ENCODE measurements at regions not wholly inside any gene's neighbourhood (a gene's known extent, or its start where the extent isn't known, plus 50 kb on each side); places are given as distances from the start of the nearest gene placed in this dataset.

DNA sequence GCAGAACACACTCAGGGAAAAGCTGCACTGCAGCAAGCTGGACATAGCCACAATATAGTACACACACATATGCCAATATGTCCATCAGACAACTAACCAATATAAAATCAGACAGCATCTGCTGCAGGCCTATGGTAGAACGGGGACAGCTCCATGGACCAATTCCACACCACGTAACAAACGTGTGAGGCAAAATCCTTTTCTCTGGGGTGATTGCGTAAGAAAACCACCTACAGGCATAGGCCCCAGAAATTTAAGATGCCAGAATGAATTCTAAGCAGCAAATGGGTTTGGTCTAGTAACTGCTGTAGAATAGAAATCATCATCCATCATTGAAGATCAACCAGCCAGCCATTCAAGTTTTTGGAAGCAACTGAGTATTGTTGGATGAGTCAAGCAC is 368.9 kb upstream of the TMPO start:
- TF ChIP-seq, protein P1, sequence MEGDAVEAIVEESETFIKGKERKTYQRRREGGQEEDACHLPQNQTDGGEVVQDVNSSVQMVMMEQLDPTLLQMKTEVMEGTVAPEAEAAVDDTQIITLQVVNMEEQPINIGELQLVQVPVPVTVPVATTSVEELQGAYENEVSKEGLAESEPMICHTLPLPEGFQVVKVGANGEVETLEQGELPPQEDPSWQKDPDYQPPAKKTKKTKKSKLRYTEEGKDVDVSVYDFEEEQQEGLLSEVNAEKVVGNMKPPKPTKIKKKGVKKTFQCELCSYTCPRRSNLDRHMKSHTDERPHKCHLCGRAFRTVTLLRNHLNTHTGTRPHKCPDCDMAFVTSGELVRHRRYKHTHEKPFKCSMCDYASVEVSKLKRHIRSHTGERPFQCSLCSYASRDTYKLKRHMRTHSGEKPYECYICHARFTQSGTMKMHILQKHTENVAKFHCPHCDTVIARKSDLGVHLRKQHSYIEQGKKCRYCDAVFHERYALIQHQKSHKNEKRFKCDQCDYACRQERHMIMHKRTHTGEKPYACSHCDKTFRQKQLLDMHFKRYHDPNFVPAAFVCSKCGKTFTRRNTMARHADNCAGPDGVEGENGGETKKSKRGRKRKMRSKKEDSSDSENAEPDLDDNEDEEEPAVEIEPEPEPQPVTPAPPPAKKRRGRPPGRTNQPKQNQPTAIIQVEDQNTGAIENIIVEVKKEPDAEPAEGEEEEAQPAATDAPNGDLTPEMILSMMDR (IDR thresholded peaks at IDR 0.05), result no peak
- WGBS (ENCODE audit: insufficient coverage), result 86% methylated on average over 1 of the region's 4 CpGs
- Mint-ChIP-seq H3K27me3 (ENCODE audit: low read depth in 3 of 3) (peaks cover 0 to 3% (median 0%) of the 10 kb centered on the region in 3 donors), H3K9me3 (peaks cover 0 to 4% (median 0%) of the 10 kb centered on the region in 7 donors), H3K36me3 (no peaks in the 10 kb centered on the region), H3K4me1 (no peaks in the 10 kb centered on the region), H3K4me3 (no peak overlapping the region), H3K27ac (no peak overlapping the region)
- Histone ChIP-seq H3K27me3 (ENCODE audit: control insufficient read depth in 2 of 2, insufficient read depth in 2 of 2, low read length in 2 of 2) (no peaks in the 10 kb centered on the region), H3K79me2 (ENCODE audit: insufficient read depth, low read length) (no peaks in the 10 kb centered on the region), H3K36me3 (replicated peaks in 1 of 2; ENCODE audit: control insufficient read depth in 1 of 2, insufficient read depth in 2 of 2, low read length in 2 of 2) (no peaks in the 10 kb centered on the region), H3K27ac (ENCODE audit: low read depth in 1 of 2, low read length in 2 of 2) (no peak overlapping the region), H3K9me3 (replicated peaks in 1 of 2; ENCODE audit: control insufficient read depth in 1 of 2, insufficient read depth in 1 of 2, low read length in 2 of 2) (no peaks in the 10 kb centered on the region), H4K20me1 (ENCODE audit: insufficient read depth, low read length) (no peaks in the 10 kb centered on the region), H3K9ac (ENCODE audit: insufficient read depth, low read length, poor library complexity, severe bottlenecking) (no peak overlapping the region), H3K4me3 (replicated peaks in 1 of 3; ENCODE audit: low read depth in 2 of 3, low read length in 3 of 3) (no peak overlapping the region), H3K4me2 (replicated peaks; ENCODE audit: extremely low read depth, low read length, poor library complexity, severe bottlenecking) (no peak overlapping the region), H3K4me1 (ENCODE audit: control insufficient read depth in 1 of 2, insufficient read depth in 2 of 2, low read length in 2 of 2) (no peaks in the 10 kb centered on the region), H2AFZ (ENCODE audit: insufficient read depth, low read depth, low read length, poor library complexity, severe bottlenecking) (no peak overlapping the region)
- intact Hi-C loops (cut with micrococcal nuclease), result no loop called here
- no peak for DNase-seq

DNA sequence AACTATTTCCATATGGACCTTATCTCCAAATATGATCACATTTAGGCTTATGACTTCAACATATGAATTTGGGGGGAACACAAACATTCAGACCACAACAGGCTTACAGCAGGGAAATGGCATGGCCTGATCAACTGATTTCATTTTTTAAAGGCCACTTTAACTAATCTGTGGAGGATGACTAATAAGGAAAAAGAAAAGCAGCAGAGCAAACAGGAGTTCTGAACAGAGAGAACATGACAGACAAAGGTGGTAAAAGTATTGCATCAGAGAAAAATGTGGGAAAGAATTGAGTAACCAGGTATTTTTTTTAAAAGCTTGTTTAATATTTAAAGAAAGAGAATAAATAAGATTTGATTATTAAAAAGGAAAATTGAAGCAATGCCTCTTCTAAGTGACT is 366.1 kb upstream of the TMPO start:
- peaks cover 0 to 2% (median 1%) of the 10 kb centered on the region in 3 donors for H3K27me3 Mint-ChIP-seq (ENCODE audit: low read depth in 3 of 3)
- Histone ChIP-seq H2AFZ (ENCODE audit: insufficient read depth, low read depth, low read length, poor library complexity, severe bottlenecking) (no peak overlapping the region), H3K27ac (ENCODE audit: low read depth in 1 of 2, low read length in 2 of 2) (no peak overlapping the region), H3K9ac (ENCODE audit: insufficient read depth, low read length, poor library complexity, severe bottlenecking) (no peak overlapping the region), H3K36me3 (replicated peaks in 1 of 2; ENCODE audit: control insufficient read depth in 1 of 2, insufficient read depth in 2 of 2, low read length in 2 of 2) (no peaks in the 10 kb centered on the region), H4K20me1 (ENCODE audit: insufficient read depth, low read length) (no peaks in the 10 kb centered on the region), H3K27me3 (ENCODE audit: control insufficient read depth in 2 of 2, insufficient read depth in 2 of 2, low read length in 2 of 2) (no peaks in the 10 kb centered on the region), H3K4me1 (ENCODE audit: control insufficient read depth in 1 of 2, insufficient read depth in 2 of 2, low read length in 2 of 2) (no peaks in the 10 kb centered on the region), H3K79me2 (ENCODE audit: insufficient read depth, low read length) (no peaks in the 10 kb centered on the region), H3K9me3 (replicated peaks in 1 of 2; ENCODE audit: control insufficient read depth in 1 of 2, insufficient read depth in 1 of 2, low read length in 2 of 2) (no peaks in the 10 kb centered on the region), H3K4me2 (replicated peaks; ENCODE audit: extremely low read depth, low read length, poor library complexity, severe bottlenecking) (no peak overlapping the region), H3K4me3 (replicated peaks in 1 of 3; ENCODE audit: low read depth in 2 of 3, low read length in 3 of 3) (no peak overlapping the region)
- no peaks in the 10 kb centered on the region for H3K36me3 Mint-ChIP-seq
- intact Hi-C loops (cut with micrococcal nuclease), result no loop called here
- no peak overlapping the region for H3K27ac Mint-ChIP-seq
- no peaks in the 10 kb centered on the region for H3K4me1 Mint-ChIP-seq
- TF ChIP-seq, protein P1 (IDR thresholded peaks at IDR 0.05), result no peak
- no peaks in the 10 kb centered on the region for H3K9me3 Mint-ChIP-seq
- DNase-seq, result no peak
- H3K4me3 Mint-ChIP-seq, result no peak overlapping the region
